HEK293T (cell line): ENCODE measurements at regions not wholly inside any gene's neighbourhood (a gene's known extent, or its start where the extent isn't known, plus 50 kb on each side); places are given as distances from the start of the nearest gene placed in this dataset.

Experiments used
- CTCF ChIA-PET: fragments of 350-600 bp; formaldehyde crosslinking; extraction: SDS; loops from one replicate; lab custom pipeline; 2021; ENCODE audit warnings: antibody characterized with exemption, inconsistent platforms; lab: Yijun Ruan, JAX
- POLR2A ChIA-PET: fragments of 350-600 bp; formaldehyde crosslinking; extraction: SDS; loops from one replicate; lab custom pipeline; 2020; ENCODE audit warnings: antibody characterized with exemption, inconsistent platforms; lab: Yijun Ruan, JAX
- DNase-seq: peaks from one replicate; pipeline ENCODE4 v3.0.0; 2012; ENCODE audit warnings: mixed read lengths; ENCODE audit errors: extremely low spot score
- ARNT ChIP-seq: fragments of 450-650 bp; IDR thresholded peaks from 2 replicates; pipeline ENCODE4 v1.6.1; 2017; ENCODE audit warnings: mild to moderate bottlenecking
- BHLHE40 ChIP-seq: fragments of 450-650 bp; IDR thresholded peaks from 2 replicates; pipeline ENCODE4 v1.6.1; 2016; ENCODE audit warnings: mild to moderate bottlenecking, moderate library complexity, borderline replicate concordance
- CTBP1 ChIP-seq: fragments of 450-650 bp; IDR thresholded peaks from 2 replicates; pipeline ENCODE4 v1.6.1; 2016; ENCODE audit warnings: borderline replicate concordance
- ELF4 ChIP-seq: fragments of 450-650 bp; IDR thresholded peaks from 2 replicates; pipeline ENCODE4 v1.6.1; 2017; ENCODE audit warnings: antibody characterized with exemption
- FOXA1 ChIP-seq: fragments of 450-650 bp; IDR thresholded peaks from 2 replicates; pipeline ENCODE4 v1.6.1; 2016; ENCODE audit warnings: mild to moderate bottlenecking
- FOXK2 ChIP-seq: fragments of 450-650 bp; IDR thresholded peaks from 2 replicates; pipeline ENCODE4 v1.6.1; 2016; ENCODE audit warnings: mild to moderate bottlenecking
- FOXM1 ChIP-seq: fragments of 450-650 bp; IDR thresholded peaks from 2 replicates; pipeline ENCODE4 v1.6.1; 2017; ENCODE audit warnings: mild to moderate bottlenecking, borderline replicate concordance
- HDGF ChIP-seq: fragments of 450-650 bp; IDR thresholded peaks from 2 replicates; pipeline ENCODE4 v1.6.1; 2017; ENCODE audit warnings: antibody characterized with exemption, borderline replicate concordance
- L3MBTL2 ChIP-seq: fragments of 450-650 bp; conservative IDR thresholded peaks from 2 replicates; pipeline ENCODE4 v1.6.1; 2016; ENCODE audit warnings: mild to moderate bottlenecking
- LEF1 ChIP-seq: fragments of 450-650 bp; IDR thresholded peaks from 2 replicates; pipeline ENCODE4 v1.6.1; 2017; ENCODE audit warnings: mild to moderate bottlenecking, borderline replicate concordance
- NFRKB ChIP-seq: fragments of 450-650 bp; IDR thresholded peaks from 2 replicates; pipeline ENCODE4 v1.6.1; 2016; ENCODE audit warnings: mild to moderate bottlenecking, moderate library complexity
- PKNOX1 ChIP-seq: fragments of 450-650 bp; IDR thresholded peaks from 2 replicates; pipeline ENCODE4 v1.6.1; 2016
- SP1 ChIP-seq: fragments of 450-650 bp; IDR thresholded peaks from 2 replicates; pipeline ENCODE4 v1.6.1; 2017
- SUZ12 ChIP-seq: fragments of 450-650 bp; IDR thresholded peaks from 2 replicates; pipeline ENCODE4 v1.6.1; 2016; ENCODE audit warnings: mild to moderate bottlenecking
- TARDBP ChIP-seq: fragments of 450-650 bp; IDR thresholded peaks from 2 replicates; pipeline ENCODE4 v1.6.1; 2016
- ZNF384 ChIP-seq: fragments of 450-650 bp; IDR thresholded peaks from 2 replicates; pipeline ENCODE4 v1.6.1; 2016

GRCh38 chr20:11101696-11102095, 427.9 kb upstream of the JAG1 start:
- no peak for DNase-seq
- CTCF ChIA-PET = interaction anchor here (0.7 kb wide), 1 partner anchor 61 kb away, joined by 3 read pairs; no protein-coding TSS in a partner anchor
- POLR2A ChIA-PET = no interaction called here
- TF ChIP-seq SUZ12 = no peak
- no peak for TF ChIP-seq FOXA1
- TF ChIP-seq BHLHE40 = no peak
- no peak for TF ChIP-seq FOXM1
- TF ChIP-seq L3MBTL2 = no peak
- TF ChIP-seq ELF4 = no peak
- TF ChIP-seq SP1 = no peak
- TF ChIP-seq TARDBP = no peak
- TF ChIP-seq ZNF384 = no peak
- no peak for TF ChIP-seq ARNT
- no peak for TF ChIP-seq CTBP1
- no peak for TF ChIP-seq HDGF
- TF ChIP-seq FOXK2 = no peak
- TF ChIP-seq PKNOX1 = no peak
- TF ChIP-seq NFRKB = no peak
- TF ChIP-seq LEF1 = no peak

DNA sequence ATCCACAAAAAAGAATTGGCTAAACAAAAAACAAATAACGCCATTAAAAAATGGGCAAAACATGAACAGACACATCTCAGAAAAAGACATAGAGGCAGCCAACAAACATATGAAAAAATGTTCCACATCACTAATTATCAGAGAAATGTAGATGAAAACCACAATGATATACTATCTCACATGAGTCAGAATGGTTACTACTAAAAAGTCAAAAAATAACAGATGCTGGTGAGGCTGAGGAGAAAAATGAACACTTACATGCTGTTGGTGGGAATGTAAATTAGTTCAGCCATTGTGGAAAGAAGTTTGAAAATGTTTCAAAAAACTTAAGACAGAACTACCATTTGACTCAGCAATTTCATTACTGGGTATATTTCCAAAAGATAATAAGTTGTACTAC, 430.1 kb upstream of the JAG1 start:
- POLR2A ChIA-PET = no interaction called here
- no peak for DNase-seq
- TF ChIP-seq HDGF = no peak
- CTCF ChIA-PET = no interaction called here

DNA sequence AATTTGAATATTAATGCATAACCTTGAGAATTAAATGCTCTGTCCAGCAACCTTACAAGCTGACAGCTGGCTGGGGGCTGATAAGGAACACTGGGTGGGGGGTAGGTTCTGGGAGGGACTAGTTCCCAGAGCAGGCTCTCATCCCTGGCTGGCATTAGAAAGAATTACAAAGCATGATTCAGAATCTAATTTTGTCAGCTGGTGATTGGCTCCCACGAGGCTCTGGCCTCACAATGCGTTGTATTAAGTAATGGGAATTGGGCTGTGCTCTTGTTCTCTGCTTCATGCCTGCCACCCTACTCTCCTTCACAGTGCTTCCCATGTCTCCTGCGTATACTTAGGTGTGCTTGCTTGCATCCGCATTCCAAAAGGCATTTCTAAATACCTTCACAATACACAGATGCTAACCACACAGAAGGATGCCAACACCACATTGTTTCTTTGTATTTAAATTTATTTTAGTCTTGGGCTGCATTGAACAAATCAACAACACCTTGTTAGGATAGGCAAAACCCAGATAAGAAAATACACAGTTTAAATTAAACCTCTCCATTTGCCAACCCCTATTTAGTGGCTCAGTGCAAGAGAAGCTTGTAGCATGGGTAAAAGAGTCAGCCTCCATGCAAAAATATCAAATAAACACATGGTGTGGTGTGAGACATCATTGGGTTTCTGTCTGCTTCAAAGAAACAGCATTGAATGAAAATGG, 434.5 kb upstream of the JAG1 start:
- ChIA-PET POLR2A (no interaction called here), CTCF (no interaction called here)
- TF ChIP-seq HDGF (no peak), PKNOX1 (no peak), ARNT (no peak), ZNF384 (no peak), ELF4 (no peak), CTBP1 (no peak), L3MBTL2 (no peak), FOXM1 (no peak), SUZ12 (no peak), SP1 (no peak), LEF1 (no peak), NFRKB (no peak), BHLHE40 (no peak)
- DNase-seq = no peak

DNA sequence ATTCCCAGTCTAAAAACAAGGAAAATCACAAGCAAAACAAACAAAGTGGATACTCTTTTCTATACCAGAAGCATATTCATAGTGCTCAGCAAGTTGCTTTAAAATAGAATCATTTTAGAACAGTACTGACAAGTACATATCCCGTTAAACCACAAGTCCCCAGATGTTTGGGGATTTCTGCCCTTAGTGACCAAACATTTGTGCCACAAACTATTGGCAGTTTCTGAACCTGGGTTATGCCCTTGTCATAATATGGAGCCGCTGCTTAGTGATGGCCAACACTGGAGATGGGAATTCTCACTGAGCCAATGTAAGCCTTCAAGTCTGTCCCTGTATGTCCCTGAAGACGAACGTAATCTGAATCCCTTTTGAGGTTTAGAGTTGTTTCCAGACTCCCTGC, 436.7 kb upstream of the JAG1 start:
- no peak for DNase-seq
- ChIA-PET POLR2A (no interaction called here), CTCF (no interaction called here)
- TF ChIP-seq LEF1 (no peak), L3MBTL2 (no peak), HDGF (no peak), ARNT (no peak), BHLHE40 (no peak), FOXA1 (no peak), CTBP1 (no peak), TARDBP (no peak), ELF4 (no peak), SP1 (no peak), NFRKB (no peak), FOXK2 (no peak), FOXM1 (no peak), SUZ12 (no peak), ZNF384 (no peak), PKNOX1 (no peak)

GRCh38 chr20:11111191-11111590, 437.4 kb upstream of the JAG1 start:
- TF ChIP-seq FOXK2 = no peak
- ChIA-PET POLR2A (no interaction called here), CTCF (no interaction called here)
- no peak for DNase-seq

- no peak for DNase-seq
Measured at GRCh38 chr20:11112832-11113231, 439.0 kb upstream of the JAG1 start.

DNA sequence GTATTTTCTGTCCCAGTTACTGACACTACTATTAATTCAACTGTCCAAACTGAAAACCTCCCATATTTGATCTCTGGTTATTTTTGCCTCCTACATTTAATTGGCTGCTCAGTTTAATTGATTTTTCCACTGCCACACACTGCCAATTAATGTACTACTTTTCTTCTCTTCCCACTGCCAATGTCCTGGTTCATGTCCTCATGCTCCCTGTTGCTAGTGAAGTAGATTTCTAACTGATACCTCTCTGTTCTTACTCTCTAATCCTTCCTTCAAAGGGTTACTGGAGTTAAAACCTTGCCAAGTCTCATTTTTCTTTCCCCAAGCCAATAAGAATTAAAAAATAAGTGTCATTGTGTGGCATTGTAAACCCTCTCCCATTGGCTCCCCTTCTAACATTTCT, 440.6 kb upstream of the JAG1 start:
- CTCF ChIA-PET = no interaction called here
- no peak for TF ChIP-seq ZNF384
- TF ChIP-seq BHLHE40 = no peak
- no peak for TF ChIP-seq FOXK2
- no peak for TF ChIP-seq FOXM1
- TF ChIP-seq ELF4 = no peak
- no peak for TF ChIP-seq L3MBTL2
- TF ChIP-seq NFRKB = no peak
- POLR2A ChIA-PET = no interaction called here
- DNase-seq = no peak

More at GRCh38 chr20:11112832-11113231, 439.0 kb upstream of the JAG1 start:
- CTCF ChIA-PET = no interaction called here
- no peak for TF ChIP-seq CTBP1
- TF ChIP-seq SP1 = no peak
- no peak for TF ChIP-seq L3MBTL2
- TF ChIP-seq ELF4 = no peak
- no peak for TF ChIP-seq HDGF
- TF ChIP-seq BHLHE40 = no peak
- POLR2A ChIA-PET = no interaction called here
